H9 (cell line): ENCODE measurements at regions not wholly inside any gene's neighbourhood (a gene's known extent, or its start where the extent isn't known, plus 50 kb on each side); places are given as distances from the start of the nearest gene placed in this dataset.

Experiments
- DNase-seq: peaks from one replicate; pipeline ENCODE4 v3.0.0-alpha.2; 2017
- H2AFZ ChIP-seq: one replicate; pipeline ENCODE4 v1.6.1; 2013; ENCODE audit warnings: mild to moderate bottlenecking, low read length, control low read depth, moderate library complexity
- H2AK5ac ChIP-seq: 2 replicates; pipeline ENCODE4 v1.6.1; 2013; ENCODE audit warnings: low read length, control low read depth, mixed read lengths; ENCODE audit not compliant: insufficient read length
- H2BK120ac ChIP-seq: one replicate; pipeline ENCODE4 v1.6.1; 2013; ENCODE audit warnings: low read depth, mild to moderate bottlenecking, low read length, control low read depth, inconsistent platforms; ENCODE audit not compliant: poor library complexity, severe bottlenecking
- H2BK12ac ChIP-seq: 2 replicates; pipeline ENCODE4 v1.6.1; 2013; ENCODE audit warnings: low read length, control low read depth, mixed read lengths, low read depth; ENCODE audit not compliant: insufficient read length
- H2BK15ac ChIP-seq: 2 replicates; pipeline ENCODE4 v1.6.1; 2013; ENCODE audit warnings: low read depth, low read length, control low read depth
- H2BK20ac ChIP-seq: one replicate; pipeline ENCODE4 v1.6.1; 2013; ENCODE audit warnings: low read depth, mild to moderate bottlenecking, low read length, control low read depth, inconsistent platforms; ENCODE audit not compliant: poor library complexity, severe bottlenecking
- H2BK5ac ChIP-seq: 2 replicates; pipeline ENCODE4 v1.6.1; 2013; ENCODE audit warnings: low read length, control low read depth, mixed read lengths; ENCODE audit not compliant: insufficient read length
- H3K14ac ChIP-seq: 2 replicates; pipeline ENCODE4 v1.6.1; 2013; ENCODE audit warnings: low read length, control low read depth; ENCODE audit not compliant: insufficient read depth
- H3K18ac ChIP-seq: 2 replicates; pipeline ENCODE4 v1.6.1; 2013; ENCODE audit warnings: low read depth, mild to moderate bottlenecking, mixed read lengths, low read length, control low read depth; ENCODE audit not compliant: insufficient read length
- H3K23ac ChIP-seq: 2 replicates; pipeline ENCODE4 v1.6.1; 2013; ENCODE audit warnings: low read length, control low read depth, mixed read lengths, low read depth; ENCODE audit not compliant: insufficient read length
- H3K23me2 ChIP-seq: 2 replicates; pipeline ENCODE4 v1.6.1; 2013; ENCODE audit warnings: low read depth, mild to moderate bottlenecking, mixed read lengths, low read length, control low read depth; ENCODE audit not compliant: insufficient read length, poor library complexity, severe bottlenecking
- H3K27ac ChIP-seq: 2 replicates; pipeline ENCODE4 v1.5.1; 2013; ENCODE audit warnings: low read length, control low read depth, mixed read lengths, low read depth; ENCODE audit not compliant: insufficient read length
- H3K27me3 ChIP-seq: 2 replicates; pipeline ENCODE4 v1.6.1; 2013; ENCODE audit warnings: low read length, control low read depth, inconsistent platforms; ENCODE audit not compliant: insufficient read depth
- H3K4ac ChIP-seq: 2 replicates; pipeline ENCODE4 v1.6.1; 2013; ENCODE audit warnings: low read depth, mild to moderate bottlenecking, control low read depth, inconsistent platforms, low read length, moderate library complexity
- H3K4me1 ChIP-seq: 2 replicates; pipeline ENCODE4 v1.6.1; 2013; ENCODE audit warnings: low read length, control low read depth, inconsistent platforms; ENCODE audit not compliant: insufficient read depth
- H3K4me2 ChIP-seq: 2 replicates; pipeline ENCODE4 v1.6.1; 2013; ENCODE audit warnings: low read length, control low read depth, mixed read lengths; ENCODE audit not compliant: insufficient read length, insufficient read depth
- H3K56ac ChIP-seq: 2 replicates; pipeline ENCODE4 v1.6.1; 2013; ENCODE audit warnings: low read depth, mild to moderate bottlenecking, mixed read lengths, low read length, control low read depth; ENCODE audit not compliant: insufficient read length
- H3K79me1 ChIP-seq: 2 replicates; pipeline ENCODE4 v1.6.1; 2013; ENCODE audit warnings: low read depth, mild to moderate bottlenecking, moderate library complexity, low read length, control low read depth, inconsistent platforms; ENCODE audit not compliant: insufficient read depth, poor library complexity, severe bottlenecking
- H3K79me2 ChIP-seq: 2 replicates; pipeline ENCODE4 v1.6.1; 2013; ENCODE audit warnings: low read length, control low read depth, inconsistent platforms; ENCODE audit not compliant: insufficient read depth
- H3K9ac ChIP-seq: 2 replicates; pipeline ENCODE4 v1.6.1; 2013; ENCODE audit warnings: low read length, control low read depth, mixed read lengths; ENCODE audit not compliant: insufficient read length; ENCODE audit errors: extremely low read depth
- H3K9me3 ChIP-seq: one replicate; pipeline ENCODE4 v1.6.1; 2013; ENCODE audit warnings: low read depth, low read length, inconsistent platforms; ENCODE audit not compliant: control insufficient read depth
- H3T11ph ChIP-seq: one replicate; pipeline ENCODE4 v1.6.1; 2013; ENCODE audit warnings: mild to moderate bottlenecking, low read length, control low read depth, inconsistent platforms
- H4K20me1 ChIP-seq: one replicate; pipeline ENCODE4 v1.6.1; 2013; ENCODE audit not compliant: control insufficient read depth, insufficient read length, insufficient read depth
- H4K5ac ChIP-seq: 2 replicates; pipeline ENCODE4 v1.6.1; 2013; ENCODE audit warnings: low read depth, mild to moderate bottlenecking, mixed read lengths, low read length, control low read depth; ENCODE audit not compliant: insufficient read length
- H4K8ac ChIP-seq: replicated peaks from 2 replicates; pipeline ENCODE4 v1.6.1; 2013; ENCODE audit warnings: low read length, control low read depth, mixed read lengths, low read depth; ENCODE audit not compliant: insufficient read length
- H4K91ac ChIP-seq: 2 replicates; pipeline ENCODE4 v1.6.1; 2013; ENCODE audit warnings: low read depth, mild to moderate bottlenecking, moderate library complexity, mixed read lengths, low read length, control low read depth; ENCODE audit not compliant: insufficient read length
- H3K27ac Mint-ChIP-seq, 3 experiments: 2 replicates in 2 of 3; 3 replicates in 1 of 3; pipeline ENCODE4 v1.8.0; 2020 to 2021; ENCODE audit warnings: mixed read lengths in 3 of 3, mild to moderate bottlenecking in 1 of 3, moderate library complexity in 1 of 3
- H3K27me3 Mint-ChIP-seq: 2 replicates; pipeline ENCODE4 v1.8.0; 2021; ENCODE audit warnings: low read depth, mild to moderate bottlenecking, moderate library complexity, mixed read lengths
- H3K36me3 Mint-ChIP-seq, 3 experiments: 2 replicates in 2 of 3; 3 replicates in 1 of 3; pipeline ENCODE4 v1.8.0; 2020 to 2021; ENCODE audit warnings: low read depth in 3 of 3, mixed read lengths in 3 of 3; ENCODE audit not compliant: insufficient read depth in 1 of 3
- H3K4me1 Mint-ChIP-seq, 2 experiments: 2 replicates each; pipeline ENCODE4 v1.8.0; 2020; ENCODE audit warnings: mixed read lengths in 2 of 2
- H3K4me3 Mint-ChIP-seq, 2 experiments: 2 replicates in 1 of 2; 3 replicates in 1 of 2; pipeline ENCODE4 v1.8.0; 2020 to 2021; ENCODE audit warnings: mild to moderate bottlenecking in 2 of 2, mixed read lengths in 2 of 2, moderate library complexity in 1 of 2
- H3K9me3 Mint-ChIP-seq, 2 experiments: 2 replicates in 1 of 2; 3 replicates in 1 of 2; pipeline ENCODE4 v1.8.0; 2020; ENCODE audit warnings: mild to moderate bottlenecking in 2 of 2, mixed read lengths in 2 of 2, moderate library complexity in 1 of 2
- CTCF ChIP-seq: fragments of 200-600 bp; sonication (generic); conservative IDR thresholded peaks from 3 replicates; pipeline ENCODE4 v1.8.0; 2021; ENCODE audit warnings: antibody characterized with exemption, mild to moderate bottlenecking
- WGBS: extraction: QIAGEN DNeasy Blood & Tissue Kit; methylation state at CpG from one replicate; pipeline ENCODE4 v1.1.7; 2013; ENCODE audit warnings: missing lambda C conversion rate, low lambda C conversion rate, mixed read lengths; ENCODE audit not compliant: insufficient read length; ENCODE audit errors: extremely low coverage; 5-methylcytosine and 5-hydroxymethylcytosine counted together

GRCh38 chr6:150719831-150720230 is 120.1 kb downstream of the PLEKHG1 start:
- Histone ChIP-seq H3K4me1 (peaks cover 9% of the 10 kb centered on the region; the same call in 1 of the 2 replicates), H3K27ac (no peak overlapping the region), H2BK12ac (no peak overlapping the region), H3T11ph (no peak overlapping the region), H3K9me3 (no peaks in the 10 kb centered on the region), H4K20me1 (no peaks in the 10 kb centered on the region), H3K4ac (no peak overlapping the region), H2BK15ac (no peak overlapping the region), H2AFZ (no peak overlapping the region), H2BK120ac (no peak overlapping the region), H3K23ac (no peak overlapping the region), H2BK20ac (no peak overlapping the region), H4K91ac (no peak overlapping the region), H3K14ac (no peak overlapping the region), H3K27me3 (no peaks in the 10 kb centered on the region), H4K8ac (no peak overlapping the region), H3K79me2 (no peaks in the 10 kb centered on the region), H3K9ac (no peak overlapping the region), H2BK5ac (no peak overlapping the region), H4K5ac (no peak overlapping the region), H2AK5ac (no peak overlapping the region), H3K23me2 (no peaks in the 10 kb centered on the region), H3K4me2 (no peak overlapping the region), H3K18ac (no peak overlapping the region), H3K56ac (no peak overlapping the region), H3K79me1 (no peaks in the 10 kb centered on the region)
- TF ChIP-seq CTCF: no peak
- no peak for DNase-seq
- H3K4me1 Mint-ChIP-seq: peaks cover 13 to 19% of the 10 kb centered on the region in 2 experiments
- no peak overlapping the region for H3K27ac Mint-ChIP-seq
- no peaks in the 10 kb centered on the region for H3K36me3 Mint-ChIP-seq
- H3K9me3 Mint-ChIP-seq: no peaks in the 10 kb centered on the region
- WGBS: no CpG with 5 or more reads among the region's 1 CpG
- H3K27me3 Mint-ChIP-seq: no peaks in the 10 kb centered on the region; the same call in 1 of the 2 replicates
- no peak overlapping the region for H3K4me3 Mint-ChIP-seq
